ENCODE measurements at regions not wholly inside any gene's neighbourhood (a gene's known extent, or its start where the extent isn't known, plus 50 kb on each side); places are given as distances from the start of the nearest gene placed in this dataset.
"Not testable (repeated sequence)": the region's sequence is repeated elsewhere in the genome, so short reads cannot be mapped to it uniquely, and the experiment has no call there.

- peak; percentile 66 to 91 (median 68) for DNase-seq
Observed at GRCh38 chr17:30731210-30732132, 93.0 kb downstream of the CRLF3 start.

GRCh38 chr17:30730837-30731209, 93.7 kb downstream of the CRLF3 start:
- DNase-seq, result not testable (repeated sequence)

GRCh38 chr17:30730171-30730836, 94.2 kb downstream of the CRLF3 start:
- not testable (repeated sequence) for DNase-seq

GRCh38 chr17:30729471-30730170, 94.9 kb downstream of the CRLF3 start:
- DNase-seq, result not testable (repeated sequence)

GRCh38 chr17:30727517-30727916, 97.0 kb downstream of the CRLF3 start:
- DNase-seq, result peak in 1 of 4 experiments; percentile 5

- not testable (repeated sequence) for DNase-seq
Observed at GRCh38 chr17:30726734-30727133, 97.8 kb downstream of the CRLF3 start.

GRCh38 chr17:30726310-30726709, 98.2 kb downstream of the CRLF3 start:
- not testable (repeated sequence) for DNase-seq

GRCh38 chr17:30724034-30724650, 100.3 kb downstream of the CRLF3 start:
- peak in 3 of 4 experiments; percentile 40 to 46 (median 41) for DNase-seq

- not testable (repeated sequence) for DNase-seq
Observed at GRCh38 chr17:30722114-30722780, 102.2 kb downstream of the CRLF3 start.

- not testable (repeated sequence) for DNase-seq
Observed at GRCh38 chr17:30720971-30721370, 103.5 kb downstream of the CRLF3 start.

GRCh38 chr17:30720013-30720471, 104.5 kb downstream of the CRLF3 start:
- no peak for DNase-seq

- peak; percentile 79 to 90 (median 86) for DNase-seq
Observed at GRCh38 chr17:30719131-30719973, 105.1 kb downstream of the CRLF3 start.

- DNase-seq, result not testable (repeated sequence)
Observed at GRCh38 chr17:30718691-30719090, 105.8 kb downstream of the CRLF3 start.

GRCh38 chr17:30718099-30718447, 106.4 kb downstream of the CRLF3 start:
- DNase-seq, result not testable (repeated sequence)

- DNase-seq, result no peak
Observed at GRCh38 chr17:30717291-30718098, 107.0 kb downstream of the CRLF3 start.

- peak; percentile 68 to 89 (median 86) for DNase-seq
Observed at GRCh38 chr17:30716461-30717290, 107.8 kb downstream of the CRLF3 start.

- peak; percentile 58 to 76 (median 60) for DNase-seq
Observed at GRCh38 chr17:30714825-30715622, 109.5 kb downstream of the CRLF3 start.

- DNase-seq, result not testable (repeated sequence)
Observed at GRCh38 chr17:30713805-30714204, 110.7 kb downstream of the CRLF3 start.
